SU-DHL-6 (cell line): ENCODE measurements at regions not wholly inside any gene's neighbourhood (a gene's known extent, or its start where the extent isn't known, plus 50 kb on each side); places are given as distances from the start of the nearest gene placed in this dataset.

Experiments
- H2AFZ ChIP-seq: fragments of 200-600 bp; sonication (generic); 2 replicates; pipeline ENCODE4 v1.6.1; 2014; ENCODE audit warnings: low read depth, mild to moderate bottlenecking, moderate library complexity, mixed read lengths, antibody characterized with exemption, low read length; ENCODE audit not compliant: severe bottlenecking
- H3F3A ChIP-seq: fragments of 200-600 bp; shearing (Covaris generic); 2 replicates; pipeline ENCODE4 v1.6.0; 2016; ENCODE audit warnings: antibody characterized with exemption, mild to moderate bottlenecking; ENCODE audit not compliant: insufficient read depth
- H3K27ac ChIP-seq: fragments of 200-600 bp; sonication (generic); 2 replicates; pipeline ENCODE4 v1.5.1; 2016; ENCODE audit warnings: low read depth, mild to moderate bottlenecking, low read length, moderate library complexity, mixed read lengths
- H3K27me3 ChIP-seq: fragments of 200-600 bp; sonication (generic), shearing (Covaris generic); 2 replicates; pipeline ENCODE4 v1.6.0; 2014; ENCODE audit warnings: mild to moderate bottlenecking, low read length
- H3K36me3 ChIP-seq: fragments of 200-600 bp; sonication (generic); 2 replicates; pipeline ENCODE4 v1.6.1; 2014; ENCODE audit warnings: mild to moderate bottlenecking, low read length, mixed read lengths
- H3K4me2 ChIP-seq: fragments of 300-600, 200-600 bp; shearing (Covaris generic), sonication (generic); 2 replicates; pipeline ENCODE4 v1.6.0; 2014; ENCODE audit warnings: low read length, low read depth, mild to moderate bottlenecking; ENCODE audit not compliant: poor library complexity, severe bottlenecking
- H3K4me3 ChIP-seq: fragments of 200-600 bp; sonication (generic); 2 replicates; pipeline ENCODE4 v1.5.1; 2014; ENCODE audit warnings: antibody characterized with exemption, low read length, mild to moderate bottlenecking, mixed read lengths; ENCODE audit not compliant: insufficient read depth, poor library complexity, severe bottlenecking
- H3K79me2 ChIP-seq: fragments of 200-600 bp; sonication (generic); 2 replicates; pipeline ENCODE4 v1.6.1; 2014; ENCODE audit warnings: mild to moderate bottlenecking, low read length, moderate library complexity; ENCODE audit not compliant: insufficient read depth
- H3K9ac ChIP-seq: fragments of 200-600 bp; sonication (generic); 2 replicates; pipeline ENCODE4 v1.7.0; 2014; ENCODE audit warnings: mild to moderate bottlenecking, low read length
- H3K9me2 ChIP-seq: fragments of 200-600 bp; sonication (generic); replicated peaks from 2 replicates; pipeline ENCODE4 v1.6.1; 2014; ENCODE audit warnings: low read length; ENCODE audit not compliant: insufficient read depth
- H3K9me3 ChIP-seq: fragments of 200-600 bp; sonication (generic); 2 replicates; pipeline ENCODE4 v1.6.1; 2014; ENCODE audit warnings: low read length, mixed read lengths; ENCODE audit not compliant: insufficient read depth
- H4K20me1 ChIP-seq: fragments of 200-600 bp; sonication (generic); 2 replicates; pipeline ENCODE4 v1.6.1; 2014; ENCODE audit warnings: low read depth, mild to moderate bottlenecking, antibody characterized with exemption, low read length, moderate library complexity, mixed read lengths
- EZH2phosphoT487 ChIP-seq: fragments of 200-600 bp; sonication (generic), shearing (Covaris generic); conservative IDR thresholded peaks from 2 replicates; pipeline ENCODE4 v1.6.1; 2018; ENCODE audit warnings: mild to moderate bottlenecking, antibody characterized with exemption, low read length, moderate library complexity, mixed read lengths
- TF ChIP-seq, protein P1 (sequence below): fragments of 200-600 bp; sonication (generic); IDR thresholded peaks from one replicate; pipeline ENCODE4 v1.5.1; 2017; ENCODE audit warnings: antibody characterized with exemption, mild to moderate bottlenecking, low read length, moderate library complexity; ENCODE audit not compliant: insufficient read depth, poor library complexity, severe bottlenecking

GRCh38 chr1:222392556-222392955, 155.3 kb downstream of the HHIPL2 start:
- no peaks in the 10 kb centered on the region for H3K36me3 ChIP-seq
- H3K4me2 ChIP-seq: no peak overlapping the region
- no peaks in the 10 kb centered on the region for H3K9me3 ChIP-seq
- no peak overlapping the region for H3K9ac ChIP-seq
- no peaks in the 10 kb centered on the region for H3K9me2 ChIP-seq
- H3K27me3 ChIP-seq: no peaks in the 10 kb centered on the region
- no peaks in the 10 kb centered on the region for H3K79me2 ChIP-seq
- no peak overlapping the region for H2AFZ ChIP-seq
- H4K20me1 ChIP-seq: no peaks in the 10 kb centered on the region
- H3F3A ChIP-seq: no peaks in the 10 kb centered on the region
- no peak for TF ChIP-seq EZH2phosphoT487
- TF ChIP-seq, protein P1, sequence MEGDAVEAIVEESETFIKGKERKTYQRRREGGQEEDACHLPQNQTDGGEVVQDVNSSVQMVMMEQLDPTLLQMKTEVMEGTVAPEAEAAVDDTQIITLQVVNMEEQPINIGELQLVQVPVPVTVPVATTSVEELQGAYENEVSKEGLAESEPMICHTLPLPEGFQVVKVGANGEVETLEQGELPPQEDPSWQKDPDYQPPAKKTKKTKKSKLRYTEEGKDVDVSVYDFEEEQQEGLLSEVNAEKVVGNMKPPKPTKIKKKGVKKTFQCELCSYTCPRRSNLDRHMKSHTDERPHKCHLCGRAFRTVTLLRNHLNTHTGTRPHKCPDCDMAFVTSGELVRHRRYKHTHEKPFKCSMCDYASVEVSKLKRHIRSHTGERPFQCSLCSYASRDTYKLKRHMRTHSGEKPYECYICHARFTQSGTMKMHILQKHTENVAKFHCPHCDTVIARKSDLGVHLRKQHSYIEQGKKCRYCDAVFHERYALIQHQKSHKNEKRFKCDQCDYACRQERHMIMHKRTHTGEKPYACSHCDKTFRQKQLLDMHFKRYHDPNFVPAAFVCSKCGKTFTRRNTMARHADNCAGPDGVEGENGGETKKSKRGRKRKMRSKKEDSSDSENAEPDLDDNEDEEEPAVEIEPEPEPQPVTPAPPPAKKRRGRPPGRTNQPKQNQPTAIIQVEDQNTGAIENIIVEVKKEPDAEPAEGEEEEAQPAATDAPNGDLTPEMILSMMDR: no peak
- H3K4me3 ChIP-seq: no peak overlapping the region
- H3K27ac ChIP-seq: no peak overlapping the region

GRCh38 chr1:222390181-222390580, 157.7 kb downstream of the HHIPL2 start:
- H3K9me2 ChIP-seq: no peaks in the 10 kb centered on the region

GRCh38 chr1:222387007-222387814, 160.7 kb downstream of the HHIPL2 start:
- no peaks in the 10 kb centered on the region for H4K20me1 ChIP-seq
- H3F3A ChIP-seq: no peaks in the 10 kb centered on the region
- no peak overlapping the region for H2AFZ ChIP-seq
- H3K4me2 ChIP-seq: no peak overlapping the region
- H3K27me3 ChIP-seq: no peaks in the 10 kb centered on the region
- no peak overlapping the region for H3K4me3 ChIP-seq
- no peak for TF ChIP-seq EZH2phosphoT487
- TF ChIP-seq, protein P1: no peak
- H3K36me3 ChIP-seq: no peaks in the 10 kb centered on the region
- H3K27ac ChIP-seq: no peak overlapping the region
- no peaks in the 10 kb centered on the region for H3K79me2 ChIP-seq
- no peak overlapping the region for H3K9ac ChIP-seq
- H3K9me3 ChIP-seq: no peaks in the 10 kb centered on the region
- H3K9me2 ChIP-seq: no peaks in the 10 kb centered on the region

More at GRCh38 chr1:222390181-222390580, 157.7 kb downstream of the HHIPL2 start:
- no peak overlapping the region for H3K4me2 ChIP-seq
- no peak overlapping the region for H3K9ac ChIP-seq
- no peaks in the 10 kb centered on the region for H3F3A ChIP-seq
- H3K27me3 ChIP-seq: no peaks in the 10 kb centered on the region
- no peak overlapping the region for H3K27ac ChIP-seq
- H3K36me3 ChIP-seq: no peaks in the 10 kb centered on the region
- H3K9me3 ChIP-seq: no peaks in the 10 kb centered on the region
- H4K20me1 ChIP-seq: no peaks in the 10 kb centered on the region
- no peaks in the 10 kb centered on the region for H3K79me2 ChIP-seq
- no peak overlapping the region for H2AFZ ChIP-seq
- TF ChIP-seq EZH2phosphoT487: no peak
- TF ChIP-seq, protein P1: no peak
- no peak overlapping the region for H3K4me3 ChIP-seq
